ENCODE measurements at regions not wholly inside any gene's neighbourhood (a gene's known extent, or its start where the extent isn't known, plus 50 kb on each side); places are given as distances from the start of the nearest gene placed in this dataset.

DNA sequence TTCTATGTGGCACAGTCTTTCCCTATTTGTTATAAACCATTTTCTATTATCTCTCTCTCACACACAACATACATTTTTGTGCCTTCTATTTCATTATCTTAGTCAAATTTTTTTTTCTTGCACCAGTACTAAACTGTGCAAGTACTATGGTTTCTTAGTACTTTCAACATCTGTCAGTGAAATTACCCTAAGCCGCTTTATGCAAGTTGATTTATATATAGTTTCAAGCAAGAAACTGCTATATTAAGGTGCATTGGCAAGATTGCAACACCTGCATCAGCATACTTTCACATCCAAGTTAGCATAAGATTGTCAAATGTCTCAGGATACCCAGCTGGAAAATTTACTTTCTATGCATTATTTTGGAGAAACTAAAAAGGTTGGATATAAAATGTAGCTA, 180.2 kb upstream of the FSTL5 start:
- DNase-seq (ENCODE audit: low read depth in 1 of 2, low spot score in 2 of 2): no peak
- FAIRE-seq: no peak
- 0% methylated on average over 1 of the region's 1 CpG; no CpG with 5 or more reads in 1 of the 2 experiments for WGBS, 2 experiments (ENCODE audit: extremely low coverage in 1 of 2, insufficient coverage in 1 of 2, insufficient read length in 1 of 2, insufficient replicate concordance in 2 of 2, low coverage in 1 of 2, low lambda C conversion rate in 2 of 2, missing lambda C conversion rate in 1 of 2)

More for the DNA sequence above, 180.2 kb upstream of the FSTL5 start:
- Histone ChIP-seq H3K4me3 (ENCODE audit: extremely low read depth in 1 of 4, insufficient read depth in 2 of 4, low read depth in 3 of 4, low read length in 4 of 4) (no peak overlapping the region), H3K18ac (ENCODE audit: extremely low read depth, low read length) (no peak overlapping the region), H3K23ac (ENCODE audit: insufficient read length) (no peak overlapping the region), H3K23me2 (ENCODE audit: low read depth, low read length) (no peaks in the 10 kb centered on the region), H2BK120ac (replicated peaks; ENCODE audit: low read depth, low read length) (no peak overlapping the region), H3K4me1 (replicated peaks in 1 of 4; ENCODE audit: control insufficient read depth in 3 of 4, insufficient read depth in 4 of 4, low read length in 3 of 4) (no peaks in the 10 kb centered on the region), H3K14ac (ENCODE audit: insufficient read length) (no peak overlapping the region), H2BK20ac (ENCODE audit: low read length) (no peak overlapping the region), H3K36me3 (ENCODE audit: control insufficient read depth in 2 of 4, insufficient read depth in 4 of 4, low read length in 3 of 4) (no peaks in the 10 kb centered on the region), H3K9ac (replicated peaks in 1 of 4; ENCODE audit: extremely low read depth in 1 of 4, low read depth in 3 of 4, low read length in 3 of 4) (no peak overlapping the region), H4K5ac (ENCODE audit: insufficient read length, low read depth, low read length) (no peak overlapping the region), H3K56ac (replicated peaks; ENCODE audit: insufficient read length, low read depth, low read length) (no peak overlapping the region), H2BK5ac (ENCODE audit: low read depth, low read length) (no peak overlapping the region), H2AK5ac (ENCODE audit: low read depth, low read length) (no peak overlapping the region), H3K4me2 (ENCODE audit: insufficient read depth in 1 of 2, low read depth in 2 of 2, low read length in 2 of 2) (no peak overlapping the region), H2BK15ac (ENCODE audit: low read length) (no peak overlapping the region), H2BK12ac (ENCODE audit: low read depth, low read length) (no peak overlapping the region), H4K91ac (replicated peaks; ENCODE audit: insufficient read length, low read length) (no peak overlapping the region), H4K20me1 (replicated peaks in 1 of 2; ENCODE audit: control insufficient read depth in 1 of 2, insufficient read depth in 2 of 2, low read length in 2 of 2) (no peaks in the 10 kb centered on the region), H4K8ac (ENCODE audit: extremely low read depth, insufficient read depth, low read length) (no peak overlapping the region), H3K79me1 (ENCODE audit: low read depth, low read length) (no peaks in the 10 kb centered on the region), H3K27ac (ENCODE audit: low read depth, low read length) (no peak overlapping the region), H3K4ac (replicated peaks; ENCODE audit: insufficient read length, low read depth, low read length) (no peak overlapping the region), H3K27me3 (replicated peaks in 1 of 4; ENCODE audit: control insufficient read depth in 3 of 4, extremely low read depth in 1 of 4, insufficient read depth in 3 of 4, low read length in 3 of 4) (no peaks in the 10 kb centered on the region), H3K9me3 (ENCODE audit: insufficient read depth in 2 of 2, low read depth in 1 of 2, low read length in 1 of 2) (no peaks in the 10 kb centered on the region), H2AFZ (ENCODE audit: low read length) (no peak overlapping the region), H3K79me2 (ENCODE audit: control insufficient read depth in 1 of 2, insufficient read depth in 2 of 2, low read length in 2 of 2) (no peaks in the 10 kb centered on the region)
- ChIA-PET POLR2A (ENCODE audit: partially characterized antibody) (no interaction called here), CTCF (ENCODE audit: partially characterized antibody) (interaction anchor here (0.9 kb wide), 1 partner anchor 10 kb away, joined by 4 read pairs; no protein-coding TSS in a partner anchor)
- TF ChIP-seq, protein P1, sequence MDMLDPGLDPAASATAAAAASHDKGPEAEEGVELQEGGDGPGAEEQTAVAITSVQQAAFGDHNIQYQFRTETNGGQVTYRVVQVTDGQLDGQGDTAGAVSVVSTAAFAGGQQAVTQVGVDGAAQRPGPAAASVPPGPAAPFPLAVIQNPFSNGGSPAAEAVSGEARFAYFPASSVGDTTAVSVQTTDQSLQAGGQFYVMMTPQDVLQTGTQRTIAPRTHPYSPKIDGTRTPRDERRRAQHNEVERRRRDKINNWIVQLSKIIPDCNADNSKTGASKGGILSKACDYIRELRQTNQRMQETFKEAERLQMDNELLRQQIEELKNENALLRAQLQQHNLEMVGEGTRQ (IDR thresholded peaks at IDR 0.05; ENCODE audit: low read length): no peak
- TF ChIP-seq SIRT6 (IDR thresholded peaks at IDR 0.05; ENCODE audit: low read length): no peak
- TF ChIP-seq SP4 (IDR thresholded peaks at IDR 0.05; ENCODE audit: low read length): no peak
- no peak for TF ChIP-seq RAD21 (IDR thresholded peaks at IDR 0.05 in 1 of 2, conservative IDR thresholded peaks at IDR 0.05 in 1 of 2; ENCODE audit: low read depth in 2 of 2, low read length in 2 of 2)
- TF ChIP-seq CHD1 (IDR thresholded peaks at IDR 0.05; ENCODE audit: low read depth, low read length): no peak
- TF ChIP-seq TBP (IDR thresholded peaks at IDR 0.05; ENCODE audit: low read depth, low read length): no peak
- TF ChIP-seq SP2 (IDR thresholded peaks at IDR 0.05; ENCODE audit: low read length): no peak
- no peak for TF ChIP-seq MAFK (IDR thresholded peaks at IDR 0.05; ENCODE audit: low read depth, low read length)
- no peak for TF ChIP-seq CTBP2 (IDR thresholded peaks at IDR 0.05; ENCODE audit: borderline replicate concordance, insufficient read depth, insufficient read length, low read length)
- no peak for TF ChIP-seq KDM4A (IDR thresholded peaks at IDR 0.05; ENCODE audit: low read depth, low read length, severe bottlenecking)
- TF ChIP-seq TAF7 (optimal IDR thresholded peaks at IDR 0.05; ENCODE audit: borderline replicate concordance, low read depth, low read length): no peak
- TF ChIP-seq SAP30 (IDR thresholded peaks at IDR 0.05; ENCODE audit: insufficient read depth, insufficient replicate concordance, low read length): no peak
- TF ChIP-seq HDAC2 (IDR thresholded peaks at IDR 0.05; ENCODE audit: borderline replicate concordance in 1 of 2, low read depth in 2 of 2, low read length in 2 of 2): no peak

Data from H1 (cell line).